IMR-90 (cell line): ENCODE measurements at regions not wholly inside any gene's neighbourhood (a gene's known extent, or its start where the extent isn't known, plus 50 kb on each side); places are given as distances from the start of the nearest gene placed in this dataset.
A peak's percentile ranks its signal among the peaks of the same experiment; 100 is the strongest.

Experiments
- ATAC-seq: fragments of 200-7000 bp; cut with Tn5 transposase; 2 replicates; pipeline ENCODE4 v1.9.1; 2020; ENCODE audit warnings: low read depth, mild to moderate bottlenecking, moderate library complexity
- BruUV-seq: library from RNA; stranded (reverse); fragments of 400-500 nt; replicated peaks from 2 replicates; lab custom pipeline; 2021; lab: Mats Ljungman, UMichigan
- CTCF ChIA-PET: fragments of 300-600 bp; formaldehyde crosslinking; extraction: SDS; loops from one replicate; lab custom pipeline; 2021; ENCODE audit warnings: antibody characterized with exemption; lab: Yijun Ruan, JAX
- POLR2A ChIA-PET: fragments of 300-600 bp; sonication (Branson Sonifier 250); formaldehyde crosslinking; loops from one replicate; lab custom pipeline; 2022; ENCODE audit warnings: antibody characterized with exemption; ENCODE audit not compliant: unreplicated experiment; lab: Charles Lee
- DNase-seq: peaks from one replicate; pipeline ENCODE4 v3.0.0; 2013
- H2AFZ ChIP-seq: replicated peaks from 2 replicates; pipeline ENCODE3; 2013; ENCODE audit warnings: low read length, mild to moderate bottlenecking; ENCODE audit not compliant: poor library complexity
- H2AK5ac ChIP-seq: 2 replicates; pipeline ENCODE4 v1.6.1; 2013; ENCODE audit warnings: low read depth, low read length, inconsistent platforms
- H2AK9ac ChIP-seq: replicated peaks from 2 replicates; pipeline ENCODE3; 2013; ENCODE audit warnings: mild to moderate bottlenecking, low read depth, low read length, moderate library complexity; ENCODE audit not compliant: poor library complexity
- H2BK120ac ChIP-seq: 2 replicates; pipeline ENCODE4 v1.6.1; 2013; ENCODE audit warnings: low read depth, low read length, inconsistent platforms
- H2BK15ac ChIP-seq: 3 replicates; pipeline ENCODE4 v1.6.1; 2013; ENCODE audit warnings: low read depth, low read length, inconsistent platforms
- H2BK20ac ChIP-seq: 2 replicates; pipeline ENCODE4 v1.6.1; 2013; ENCODE audit warnings: low read depth, mild to moderate bottlenecking, inconsistent platforms, low read length, moderate library complexity
- H2BK5ac ChIP-seq: 2 replicates; pipeline ENCODE4 v1.6.1; 2013; ENCODE audit warnings: mild to moderate bottlenecking, low read depth, low read length, inconsistent platforms; ENCODE audit not compliant: poor library complexity, severe bottlenecking
- H3K14ac ChIP-seq: replicated peaks from 2 replicates; pipeline ENCODE4 v1.6.1; 2013; ENCODE audit warnings: low read depth, low read length, inconsistent platforms
- H3K18ac ChIP-seq: 2 replicates; pipeline ENCODE4 v1.6.1; 2013; ENCODE audit warnings: low read depth, low read length, control low read depth
- H3K23ac ChIP-seq: 2 replicates; pipeline ENCODE4 v1.6.1; 2013; ENCODE audit warnings: low read depth, low read length, inconsistent platforms
- H3K27ac ChIP-seq: 2 replicates; pipeline ENCODE4 v1.5.1; 2013; ENCODE audit warnings: mild to moderate bottlenecking, control low read depth, low read length; ENCODE audit not compliant: insufficient read depth
- H3K27me3 ChIP-seq: 2 replicates; pipeline ENCODE4 v1.6.1; 2013; ENCODE audit warnings: low read length; ENCODE audit not compliant: control insufficient read depth, insufficient read depth
- H3K36me3 ChIP-seq: 2 replicates; pipeline ENCODE4 v1.6.1; 2013; ENCODE audit warnings: low read length, mixed read lengths; ENCODE audit not compliant: control insufficient read depth, insufficient read depth
- H3K4ac ChIP-seq: 2 replicates; pipeline ENCODE4 v1.6.1; 2013; ENCODE audit warnings: low read depth, low read length, inconsistent platforms
- H3K4me1 ChIP-seq: 2 replicates; pipeline ENCODE4 v1.6.1; 2013; ENCODE audit warnings: low read length, mixed read lengths; ENCODE audit not compliant: control insufficient read depth, insufficient read depth
- H3K4me2 ChIP-seq: 2 replicates; pipeline ENCODE4 v1.6.1; 2013; ENCODE audit warnings: low read depth, mild to moderate bottlenecking, control low read depth, low read length, moderate library complexity
- H3K4me3 ChIP-seq: 2 replicates; pipeline ENCODE4 v1.5.1; 2013; ENCODE audit warnings: low read depth, mild to moderate bottlenecking, control low read depth, low read length, moderate library complexity; ENCODE audit not compliant: insufficient read depth
- H3K56ac ChIP-seq: 2 replicates; pipeline ENCODE4 v1.6.1; 2013; ENCODE audit warnings: low read length, inconsistent platforms; ENCODE audit not compliant: insufficient read depth; ENCODE audit errors: extremely low read depth
- H3K79me1 ChIP-seq, 2 experiments: 2 replicates each; pipeline ENCODE4 v1.6.1; 2013; ENCODE audit warnings: low read length in 2 of 2, inconsistent platforms in 1 of 2, low read depth in 1 of 2
- H3K9ac ChIP-seq: 2 replicates; pipeline ENCODE4 v1.6.1; 2013; ENCODE audit warnings: low read depth, low read length, control low read depth
- H3K9me1 ChIP-seq: 2 replicates; pipeline ENCODE4 v1.6.1; 2013; ENCODE audit warnings: low read length, inconsistent platforms; ENCODE audit not compliant: insufficient read depth
- H3K9me3 ChIP-seq: 2 replicates; pipeline ENCODE4 v1.6.1; 2013; ENCODE audit warnings: low read length; ENCODE audit not compliant: control insufficient read depth, insufficient read depth
- H4K20me1 ChIP-seq: 2 replicates; pipeline ENCODE4 v1.6.1; 2013; ENCODE audit warnings: low read length, inconsistent platforms; ENCODE audit not compliant: insufficient read depth
- H4K5ac ChIP-seq: 2 replicates; pipeline ENCODE4 v1.6.1; 2013; ENCODE audit warnings: mild to moderate bottlenecking, low read depth, low read length, control low read depth
- H4K8ac ChIP-seq, 2 experiments: 2 replicates each; pipeline ENCODE4 v1.6.1; 2013; ENCODE audit warnings: low read depth in 2 of 2, low read length in 2 of 2, control low read depth in 1 of 2, inconsistent platforms in 1 of 2
- H4K91ac ChIP-seq: 2 replicates; pipeline ENCODE4 v1.6.1; 2013; ENCODE audit warnings: low read depth, low read length, inconsistent platforms; ENCODE audit not compliant: insufficient read depth
- BHLHE40 ChIP-seq: fragments of 150-350 bp; IDR thresholded peaks from 2 replicates; pipeline ENCODE4 v1.6.1; 2016; ENCODE audit warnings: mild to moderate bottlenecking, low read depth, low read length
- CEBPB ChIP-seq: IDR thresholded peaks from 2 replicates; pipeline ENCODE4 v1.6.1; 2012; ENCODE audit warnings: low read depth, low read length, improper control_type of control experiment
- MAFK ChIP-seq: IDR thresholded peaks from 2 replicates; pipeline ENCODE4 v1.6.1; 2012; ENCODE audit warnings: low read depth, low read length, improper control_type of control experiment
- NFE2L2 ChIP-seq: fragments of 150-350 bp; IDR thresholded peaks from 2 replicates; pipeline ENCODE4 v1.6.1; 2016; ENCODE audit warnings: low read depth, mild to moderate bottlenecking, low read length
- SMC3 ChIP-seq: fragments of 150-350 bp; IDR thresholded peaks from 2 replicates; pipeline ENCODE4 v1.6.1; 2016; ENCODE audit warnings: low read depth, mild to moderate bottlenecking, antibody characterized with exemption, low read length, moderate library complexity
- dilution Hi-C: fragments of 300-500 bp; cut with HindIII; formaldehyde crosslinking; loops from one replicate; pipeline ENCODE4 v1.14.3; 2018; ENCODE audit warnings: low sequenced_read_pairs; ENCODE audit not compliant: unreplicated experiment
- in situ Hi-C: fragments of 300-500 bp; cut with MboI; formaldehyde crosslinking; loops from 3 replicates; pipeline ENCODE4 v1.14.3; 2019; ENCODE audit warnings: low sequenced_read_pairs, inconsistent platforms, mixed read lengths
- intact Hi-C: fragments of 100-400 bp; cut with micrococcal nuclease; formaldehyde crosslinking; loops from 2 replicates; pipeline ENCODE4 v1.10.0; 2022
- TF ChIP-seq, protein P1 (sequence below): fragments of 150-350 bp; IDR thresholded peaks from 2 replicates; pipeline ENCODE4 v1.6.1; 2016; ENCODE audit warnings: low read depth, mild to moderate bottlenecking, low read length, moderate library complexity, borderline replicate concordance
- TF ChIP-seq, protein P2 (sequence below): conservative IDR thresholded peaks from 2 replicates; pipeline ENCODE4 v1.5.1; 2012; ENCODE audit warnings: mild to moderate bottlenecking, low read depth, low read length, improper control_type of control experiment
- TF ChIP-seq, protein P3 (sequence below): fragments of 150-350 bp; IDR thresholded peaks from 2 replicates; pipeline ENCODE4 v1.6.1; 2017; ENCODE audit warnings: mild to moderate bottlenecking, antibody characterized with exemption, low read length, low read depth

DNA sequence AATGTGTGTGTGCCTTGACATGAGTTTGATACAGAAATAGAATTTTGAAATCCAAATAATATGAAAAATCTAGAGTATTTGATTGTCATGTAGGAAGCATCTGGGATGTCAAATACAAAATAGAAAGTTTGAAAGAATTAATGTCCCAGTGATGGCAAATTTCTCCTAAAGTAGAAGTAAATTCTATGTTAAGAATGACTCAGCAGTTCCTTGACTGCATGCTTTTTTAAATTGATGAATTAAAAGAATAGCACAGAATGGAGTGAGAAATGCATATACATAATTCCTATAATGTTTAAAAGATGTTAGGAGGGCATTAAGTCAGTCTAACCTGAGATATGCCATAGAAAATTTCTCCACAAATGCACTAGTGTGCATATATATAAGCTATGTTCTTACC, 357.5 kb downstream of the TMEM182 start:
- no peaks in the 10 kb centered on the region for H4K20me1 ChIP-seq
- no peaks in the 10 kb centered on the region for H3K79me1 ChIP-seq
- H3K4ac ChIP-seq: no peak overlapping the region
- no peaks in the 10 kb centered on the region for H3K27me3 ChIP-seq
- no peak overlapping the region for H3K4me3 ChIP-seq
- H3K9ac ChIP-seq: no peak overlapping the region
- H4K5ac ChIP-seq: no peak overlapping the region
- H3K4me1 ChIP-seq: no peaks in the 10 kb centered on the region
- DNase-seq (no peak), ATAC-seq (no peak)
- intact Hi-C loops (no loop called here), dilution Hi-C loops (no loop called here), in situ Hi-C loops (no loop called here)
- no peak overlapping the region for H3K14ac ChIP-seq
- no peak overlapping the region for H2BK120ac ChIP-seq
- no peak overlapping the region for H4K8ac ChIP-seq
- H2BK15ac ChIP-seq: no peak overlapping the region
- TF ChIP-seq NFE2L2 (peak; percentile 90), MAFK (0 out of 2 replicates have a peak, but pooled peaks have one; percentile 18), BHLHE40 (no peak), CEBPB (no peak), SMC3 (no peak)
- TF ChIP-seq, protein P1, sequence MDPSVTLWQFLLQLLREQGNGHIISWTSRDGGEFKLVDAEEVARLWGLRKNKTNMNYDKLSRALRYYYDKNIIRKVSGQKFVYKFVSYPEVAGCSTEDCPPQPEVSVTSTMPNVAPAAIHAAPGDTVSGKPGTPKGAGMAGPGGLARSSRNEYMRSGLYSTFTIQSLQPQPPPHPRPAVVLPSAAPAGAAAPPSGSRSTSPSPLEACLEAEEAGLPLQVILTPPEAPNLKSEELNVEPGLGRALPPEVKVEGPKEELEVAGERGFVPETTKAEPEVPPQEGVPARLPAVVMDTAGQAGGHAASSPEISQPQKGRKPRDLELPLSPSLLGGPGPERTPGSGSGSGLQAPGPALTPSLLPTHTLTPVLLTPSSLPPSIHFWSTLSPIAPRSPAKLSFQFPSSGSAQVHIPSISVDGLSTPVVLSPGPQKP: no peak
- TF ChIP-seq, protein P2, sequence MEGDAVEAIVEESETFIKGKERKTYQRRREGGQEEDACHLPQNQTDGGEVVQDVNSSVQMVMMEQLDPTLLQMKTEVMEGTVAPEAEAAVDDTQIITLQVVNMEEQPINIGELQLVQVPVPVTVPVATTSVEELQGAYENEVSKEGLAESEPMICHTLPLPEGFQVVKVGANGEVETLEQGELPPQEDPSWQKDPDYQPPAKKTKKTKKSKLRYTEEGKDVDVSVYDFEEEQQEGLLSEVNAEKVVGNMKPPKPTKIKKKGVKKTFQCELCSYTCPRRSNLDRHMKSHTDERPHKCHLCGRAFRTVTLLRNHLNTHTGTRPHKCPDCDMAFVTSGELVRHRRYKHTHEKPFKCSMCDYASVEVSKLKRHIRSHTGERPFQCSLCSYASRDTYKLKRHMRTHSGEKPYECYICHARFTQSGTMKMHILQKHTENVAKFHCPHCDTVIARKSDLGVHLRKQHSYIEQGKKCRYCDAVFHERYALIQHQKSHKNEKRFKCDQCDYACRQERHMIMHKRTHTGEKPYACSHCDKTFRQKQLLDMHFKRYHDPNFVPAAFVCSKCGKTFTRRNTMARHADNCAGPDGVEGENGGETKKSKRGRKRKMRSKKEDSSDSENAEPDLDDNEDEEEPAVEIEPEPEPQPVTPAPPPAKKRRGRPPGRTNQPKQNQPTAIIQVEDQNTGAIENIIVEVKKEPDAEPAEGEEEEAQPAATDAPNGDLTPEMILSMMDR: no peak
- TF ChIP-seq, protein P3, sequence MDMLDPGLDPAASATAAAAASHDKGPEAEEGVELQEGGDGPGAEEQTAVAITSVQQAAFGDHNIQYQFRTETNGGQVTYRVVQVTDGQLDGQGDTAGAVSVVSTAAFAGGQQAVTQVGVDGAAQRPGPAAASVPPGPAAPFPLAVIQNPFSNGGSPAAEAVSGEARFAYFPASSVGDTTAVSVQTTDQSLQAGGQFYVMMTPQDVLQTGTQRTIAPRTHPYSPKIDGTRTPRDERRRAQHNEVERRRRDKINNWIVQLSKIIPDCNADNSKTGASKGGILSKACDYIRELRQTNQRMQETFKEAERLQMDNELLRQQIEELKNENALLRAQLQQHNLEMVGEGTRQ: no peak
- no peak overlapping the region for H3K56ac ChIP-seq
- H3K36me3 ChIP-seq: no peaks in the 10 kb centered on the region
- CTCF ChIA-PET: interaction anchor here (0.6 kb wide), 1 partner anchor 223 kb away, joined by 4 read pairs; no protein-coding TSS in a partner anchor
- BruUV-seq: no TSS peak
- H3K23ac ChIP-seq: no peak overlapping the region
- POLR2A ChIA-PET: no interaction called here
- peaks cover 9% of the 10 kb centered on the region; the same call in 1 of the 2 replicates for H3K9me3 ChIP-seq
- no peak overlapping the region for H2BK20ac ChIP-seq
- no peak overlapping the region for H3K4me2 ChIP-seq
- no peak overlapping the region for H2AK5ac ChIP-seq
- no peak overlapping the region for H2AFZ ChIP-seq
- H3K18ac ChIP-seq: no peak overlapping the region
- no peak overlapping the region for H4K91ac ChIP-seq
- H3K9me1 ChIP-seq: no peaks in the 10 kb centered on the region
- no peak overlapping the region for H3K27ac ChIP-seq
- H2BK5ac ChIP-seq: no peak overlapping the region
- no peak overlapping the region for H2AK9ac ChIP-seq
